GM23338 (cell line): ENCODE measurements at regions not wholly inside any gene's neighbourhood (a gene's known extent, or its start where the extent isn't known, plus 50 kb on each side); places are given as distances from the start of the nearest gene placed in this dataset.

Experiments
- ATAC-seq: fragments of 200-7000 bp; cut with Tn5 transposase; 3 replicates; pipeline ENCODE4 v1.9.1; 2020
- DNase-seq: peaks from one replicate; pipeline ENCODE4 v3.0.0-alpha.2; 2015; ENCODE audit warnings: low spot score
- H2AFZ ChIP-seq: fragments of 200-600 bp; sonication (generic); 2 replicates; pipeline ENCODE4 v1.8.0; 2016; ENCODE audit warnings: antibody characterized with exemption, mild to moderate bottlenecking, moderate library complexity
- H3F3A ChIP-seq: fragments of 200-600 bp; sonication (generic); replicated peaks from 2 replicates; pipeline ENCODE4 v1.8.0; 2017; ENCODE audit warnings: antibody characterized with exemption, mixed run types, low read depth
- H3K27ac ChIP-seq: fragments of 200-600 bp; sonication (generic); 2 replicates; pipeline ENCODE4 v1.6.1; 2016; ENCODE audit warnings: low read depth
- H3K27me3 ChIP-seq: fragments of 200-600 bp; sonication (generic); 2 replicates; pipeline ENCODE4 v1.8.0; 2016; ENCODE audit warnings: mild to moderate bottlenecking, mixed run types, moderate library complexity; ENCODE audit not compliant: insufficient read depth
- H3K36me3 ChIP-seq: fragments of 200-600 bp; sonication (generic); 2 replicates; pipeline ENCODE4 v1.8.0; 2016; ENCODE audit warnings: mild to moderate bottlenecking; ENCODE audit not compliant: insufficient read depth
- H3K4me1 ChIP-seq: fragments of 200-600 bp; sonication (generic); 2 replicates; pipeline ENCODE4 v1.8.0; 2016; ENCODE audit warnings: mild to moderate bottlenecking, moderate library complexity; ENCODE audit not compliant: insufficient read depth
- H3K4me2 ChIP-seq: fragments of 200-600 bp; sonication (generic); 2 replicates; pipeline ENCODE4 v1.7.1; 2017; ENCODE audit warnings: mixed run types
- H3K4me3 ChIP-seq: fragments of 200-600 bp; sonication (generic); 2 replicates; pipeline ENCODE4 v1.6.1; 2016; ENCODE audit warnings: mixed run types
- H3K79me2 ChIP-seq: fragments of 200-600 bp; sonication (generic); replicated peaks from 2 replicates; pipeline ENCODE4 v1.8.0; 2017; ENCODE audit warnings: mild to moderate bottlenecking; ENCODE audit not compliant: insufficient read depth
- H3K9me2 ChIP-seq: fragments of 200-600 bp; sonication (generic); 2 replicates; pipeline ENCODE4 v1.8.0; 2017; ENCODE audit not compliant: insufficient read depth
- H4K20me1 ChIP-seq: fragments of 200-600 bp; sonication (generic); replicated peaks from 2 replicates; pipeline ENCODE4 v1.8.0; 2017; ENCODE audit warnings: mild to moderate bottlenecking; ENCODE audit not compliant: insufficient read depth
- H3K27ac Mint-ChIP-seq: 2 replicates; pipeline ENCODE4 v1.8.0; 2020; ENCODE audit warnings: inconsistent platforms, mild to moderate bottlenecking, moderate library complexity, mixed read lengths
- H3K27me3 Mint-ChIP-seq: 3 replicates; pipeline ENCODE4 v1.8.0; 2022; ENCODE audit warnings: low read depth, mild to moderate bottlenecking, moderate library complexity, mixed read lengths, inconsistent platforms; ENCODE audit not compliant: insufficient read depth, poor library complexity
- H3K36me3 Mint-ChIP-seq: 3 replicates; pipeline ENCODE4 v1.8.0; 2021; ENCODE audit warnings: low read depth, mild to moderate bottlenecking, inconsistent platforms, moderate library complexity, mixed read lengths
- H3K4me1 Mint-ChIP-seq: 3 replicates; pipeline ENCODE4 v1.8.0; 2020; ENCODE audit warnings: mild to moderate bottlenecking, inconsistent platforms, mixed read lengths
- H3K4me3 Mint-ChIP-seq: 3 replicates; pipeline ENCODE4 v1.8.0; 2021; ENCODE audit warnings: moderate library complexity, mild to moderate bottlenecking, inconsistent platforms, mixed read lengths
- H3K9me3 Mint-ChIP-seq: 3 replicates; pipeline ENCODE4 v1.8.0; 2020; ENCODE audit warnings: moderate library complexity, mild to moderate bottlenecking, inconsistent platforms, mixed read lengths
- EZH2phosphoT487 ChIP-seq: fragments of 200-600 bp; sonication (generic); IDR thresholded peaks from one replicate; pipeline ENCODE4 v1.8.1; 2018; ENCODE audit warnings: antibody characterized with exemption; ENCODE audit not compliant: unreplicated experiment
- JUNB ChIP-seq: IDR thresholded peaks from one replicate; pipeline ENCODE4 v1.6.1; 2016; ENCODE audit warnings: antibody characterized with exemption; ENCODE audit not compliant: unreplicated experiment
- TF ChIP-seq, protein P1 (sequence below), 2 experiments: fragments of 200-600 bp in 1 of 2; sonication (generic) in 1 of 2; conservative IDR thresholded peaks; 2 replicates each; pipeline versions ENCODE4 v1.5.1 to v1.6.1; 2016 to 2017; ENCODE audit warnings: antibody characterized with exemption in 2 of 2, low read depth in 2 of 2, mild to moderate bottlenecking in 2 of 2, moderate library complexity in 1 of 2
- TF ChIP-seq, protein P2 (sequence below): IDR thresholded peaks from one replicate; pipeline ENCODE4 v1.6.1; 2018; ENCODE audit warnings: antibody characterized with exemption; ENCODE audit not compliant: unreplicated experiment

GRCh38 chr7:21253740-21254687, 173.9 kb upstream of the SP4 start:
- Histone ChIP-seq H3K4me3 (peak overlapping the region; percentile 44), H2AFZ (no peak overlapping the region)

DNA sequence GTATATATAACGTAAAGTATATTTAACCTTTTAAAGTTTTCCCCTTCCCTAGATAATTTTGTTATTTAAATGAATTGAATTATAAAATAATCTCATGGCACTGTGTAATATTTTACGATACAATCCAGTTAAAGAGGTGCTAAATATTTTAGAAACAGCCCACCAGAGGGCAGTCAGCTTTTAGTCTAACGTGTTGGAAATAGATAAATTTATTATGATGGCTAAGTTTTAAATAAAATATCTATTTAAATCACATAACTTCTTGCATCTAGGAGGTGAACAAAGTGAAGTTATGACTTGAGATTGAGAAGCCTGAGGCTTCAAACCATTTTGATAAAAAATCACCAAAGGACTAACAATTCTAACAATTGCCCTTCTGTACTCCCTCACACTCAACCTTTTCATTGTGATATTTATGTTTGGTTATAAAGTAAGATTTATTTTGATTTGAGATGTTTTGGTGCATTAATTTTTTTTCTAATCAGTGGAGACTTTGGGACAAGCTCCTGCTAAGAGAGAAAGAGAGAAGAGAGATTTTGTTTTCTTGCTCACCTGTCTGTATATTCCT, 171.5 kb upstream of the SP4 start:
- H3K27ac ChIP-seq = no peak overlapping the region
- no peaks in the 10 kb centered on the region for H3K79me2 ChIP-seq
- Mint-ChIP-seq H3K4me1 (peaks cover 47% of the 10 kb centered on the region), H3K36me3 (no peaks in the 10 kb centered on the region), H3K9me3 (no peaks in the 10 kb centered on the region), H3K4me3 (no peak overlapping the region), H3K27me3 (peaks cover 4% of the 10 kb centered on the region), H3K27ac (no peak overlapping the region)
- ATAC-seq (no peak), DNase-seq (peak; percentile 58)
- no peak overlapping the region for H3K4me3 ChIP-seq
- peaks cover 43% of the 10 kb centered on the region for H3K4me1 ChIP-seq
- TF ChIP-seq, protein P1, sequence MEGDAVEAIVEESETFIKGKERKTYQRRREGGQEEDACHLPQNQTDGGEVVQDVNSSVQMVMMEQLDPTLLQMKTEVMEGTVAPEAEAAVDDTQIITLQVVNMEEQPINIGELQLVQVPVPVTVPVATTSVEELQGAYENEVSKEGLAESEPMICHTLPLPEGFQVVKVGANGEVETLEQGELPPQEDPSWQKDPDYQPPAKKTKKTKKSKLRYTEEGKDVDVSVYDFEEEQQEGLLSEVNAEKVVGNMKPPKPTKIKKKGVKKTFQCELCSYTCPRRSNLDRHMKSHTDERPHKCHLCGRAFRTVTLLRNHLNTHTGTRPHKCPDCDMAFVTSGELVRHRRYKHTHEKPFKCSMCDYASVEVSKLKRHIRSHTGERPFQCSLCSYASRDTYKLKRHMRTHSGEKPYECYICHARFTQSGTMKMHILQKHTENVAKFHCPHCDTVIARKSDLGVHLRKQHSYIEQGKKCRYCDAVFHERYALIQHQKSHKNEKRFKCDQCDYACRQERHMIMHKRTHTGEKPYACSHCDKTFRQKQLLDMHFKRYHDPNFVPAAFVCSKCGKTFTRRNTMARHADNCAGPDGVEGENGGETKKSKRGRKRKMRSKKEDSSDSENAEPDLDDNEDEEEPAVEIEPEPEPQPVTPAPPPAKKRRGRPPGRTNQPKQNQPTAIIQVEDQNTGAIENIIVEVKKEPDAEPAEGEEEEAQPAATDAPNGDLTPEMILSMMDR (conservative IDR thresholded peaks at IDR 0.05; ENCODE audit: low read depth in 2 of 2) = peak; percentile 52 to 72
- TF ChIP-seq, protein P2, sequence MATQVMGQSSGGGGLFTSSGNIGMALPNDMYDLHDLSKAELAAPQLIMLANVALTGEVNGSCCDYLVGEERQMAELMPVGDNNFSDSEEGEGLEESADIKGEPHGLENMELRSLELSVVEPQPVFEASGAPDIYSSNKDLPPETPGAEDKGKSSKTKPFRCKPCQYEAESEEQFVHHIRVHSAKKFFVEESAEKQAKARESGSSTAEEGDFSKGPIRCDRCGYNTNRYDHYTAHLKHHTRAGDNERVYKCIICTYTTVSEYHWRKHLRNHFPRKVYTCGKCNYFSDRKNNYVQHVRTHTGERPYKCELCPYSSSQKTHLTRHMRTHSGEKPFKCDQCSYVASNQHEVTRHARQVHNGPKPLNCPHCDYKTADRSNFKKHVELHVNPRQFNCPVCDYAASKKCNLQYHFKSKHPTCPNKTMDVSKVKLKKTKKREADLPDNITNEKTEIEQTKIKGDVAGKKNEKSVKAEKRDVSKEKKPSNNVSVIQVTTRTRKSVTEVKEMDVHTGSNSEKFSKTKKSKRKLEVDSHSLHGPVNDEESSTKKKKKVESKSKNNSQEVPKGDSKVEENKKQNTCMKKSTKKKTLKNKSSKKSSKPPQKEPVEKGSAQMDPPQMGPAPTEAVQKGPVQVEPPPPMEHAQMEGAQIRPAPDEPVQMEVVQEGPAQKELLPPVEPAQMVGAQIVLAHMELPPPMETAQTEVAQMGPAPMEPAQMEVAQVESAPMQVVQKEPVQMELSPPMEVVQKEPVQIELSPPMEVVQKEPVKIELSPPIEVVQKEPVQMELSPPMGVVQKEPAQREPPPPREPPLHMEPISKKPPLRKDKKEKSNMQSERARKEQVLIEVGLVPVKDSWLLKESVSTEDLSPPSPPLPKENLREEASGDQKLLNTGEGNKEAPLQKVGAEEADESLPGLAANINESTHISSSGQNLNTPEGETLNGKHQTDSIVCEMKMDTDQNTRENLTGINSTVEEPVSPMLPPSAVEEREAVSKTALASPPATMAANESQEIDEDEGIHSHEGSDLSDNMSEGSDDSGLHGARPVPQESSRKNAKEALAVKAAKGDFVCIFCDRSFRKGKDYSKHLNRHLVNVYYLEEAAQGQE = no peak
- TF ChIP-seq JUNB = no peak
- H3K27me3 ChIP-seq = no peaks in the 10 kb centered on the region
- no peaks in the 10 kb centered on the region for H3K36me3 ChIP-seq
- H3K9me2 ChIP-seq = no peaks in the 10 kb centered on the region
- H3F3A ChIP-seq = no peaks in the 10 kb centered on the region
- no peaks in the 10 kb centered on the region for H4K20me1 ChIP-seq
- no peak overlapping the region for H2AFZ ChIP-seq
- no peak overlapping the region for H3K4me2 ChIP-seq

More at GRCh38 chr7:21253740-21254687, 173.9 kb upstream of the SP4 start:
- H3K4me1 Mint-ChIP-seq = peaks cover 56% of the 10 kb centered on the region
- H3K4me1 ChIP-seq = peaks cover 59% of the 10 kb centered on the region
- H3K27ac Mint-ChIP-seq = no peak overlapping the region
- H3K9me2 ChIP-seq = no peaks in the 10 kb centered on the region
- H3K4me3 Mint-ChIP-seq = peak overlapping the region; percentile 29
- no peaks in the 10 kb centered on the region for H3F3A ChIP-seq
- H3K9me3 Mint-ChIP-seq = no peaks in the 10 kb centered on the region
- DNase-seq (peak; percentile 94), ATAC-seq (peak; percentile 98)
- no peaks in the 10 kb centered on the region for H3K36me3 ChIP-seq
- no peaks in the 10 kb centered on the region for H3K79me2 ChIP-seq
- no peaks in the 10 kb centered on the region for H3K27me3 ChIP-seq
- H3K27me3 Mint-ChIP-seq = no peaks in the 10 kb centered on the region
- TF ChIP-seq, protein P1 (conservative IDR thresholded peaks at IDR 0.05; ENCODE audit: low read depth in 2 of 2) = peak; percentile 85 to 94
- no peak for TF ChIP-seq EZH2phosphoT487
- no peaks in the 10 kb centered on the region for H4K20me1 ChIP-seq
- H3K27ac ChIP-seq = no peak overlapping the region
- peak overlapping the region; percentile 72 for H3K4me2 ChIP-seq
- H3K36me3 Mint-ChIP-seq = no peaks in the 10 kb centered on the region
